Stimulated activated CD8-positive, alpha-beta memory T cell treated with anti-CD3 and anti-CD28 coated beads, Interleukin-7, amount 100 ng/mL, for 48 hours (primary cell): ENCODE measurements at regions not wholly inside any gene's neighbourhood (a gene's known extent, or its start where the extent isn't known, plus 50 kb on each side); places are given as distances from the start of the nearest gene placed in this dataset.
"Not testable (repeated sequence)": the region's sequence is repeated elsewhere in the genome, so short reads cannot be mapped to it uniquely, and the experiment has no call there.

ENCODE experiments used
- DNase-seq, 2 donors: peaks; one replicate each; pipeline ENCODE4 v3.0.0-alpha.2; 2020; ENCODE audit warnings: low read depth in 1 of 2; ENCODE audit errors: extremely low read depth in 1 of 2

- DNase-seq: no peak
Measured at GRCh38 chr13:109345433-109345941, 440.9 kb downstream of the IRS2 start.

GRCh38 chr13:109344552-109345157 lies 441.7 kb downstream of the IRS2 start:
- no peak for DNase-seq

GRCh38 chr13:109336730-109337129 lies 449.7 kb downstream of the IRS2 start:
- DNase-seq: no peak

GRCh38 chr13:109333893-109334651 lies 452.3 kb downstream of the IRS2 start:
- no peak for DNase-seq

- DNase-seq: no peak
Measured at GRCh38 chr13:109332506-109333499, 453.6 kb downstream of the IRS2 start.

GRCh38 chr13:109331898-109332297 lies 454.5 kb downstream of the IRS2 start:
- no peak for DNase-seq

GRCh38 chr13:109331011-109331433 lies 455.4 kb downstream of the IRS2 start:
- DNase-seq: no peak

GRCh38 chr13:109330123-109330522 lies 456.3 kb downstream of the IRS2 start:
- DNase-seq: no peak

GRCh38 chr13:109329175-109329574 lies 457.2 kb downstream of the IRS2 start:
- DNase-seq: no peak

- DNase-seq: no peak
Measured at GRCh38 chr13:109326601-109327000, 459.8 kb downstream of the IRS2 start.

- DNase-seq: no peak
Measured at GRCh38 chr13:109323338-109323737, 463.0 kb downstream of the IRS2 start.

- DNase-seq: no peak
Measured at GRCh38 chr13:109318945-109319590, 467.3 kb downstream of the IRS2 start.

GRCh38 chr13:109315481-109315880 lies 470.9 kb downstream of the IRS2 start:
- no peak for DNase-seq

- no peak for DNase-seq
Measured at GRCh38 chr13:109314101-109314500, 472.3 kb downstream of the IRS2 start.

- no peak for DNase-seq
Measured at GRCh38 chr13:109312399-109312798, 474.0 kb downstream of the IRS2 start.

GRCh38 chr13:109311431-109311976 lies 474.9 kb downstream of the IRS2 start:
- DNase-seq: not testable (repeated sequence)

- no peak for DNase-seq
Measured at GRCh38 chr13:109309625-109310363, 476.6 kb downstream of the IRS2 start.

- no peak for DNase-seq
Measured at GRCh38 chr13:109307027-109307426, 479.4 kb downstream of the IRS2 start.

- DNase-seq: no peak
Measured at GRCh38 chr13:109301726-109302125, 484.7 kb downstream of the IRS2 start.

- no peak for DNase-seq
Measured at GRCh38 chr13:109301276-109301675, 485.1 kb downstream of the IRS2 start.
